H1 (cell line): ENCODE measurements at regions not wholly inside any gene's neighbourhood (a gene's known extent, or its start where the extent isn't known, plus 50 kb on each side); places are given as distances from the start of the nearest gene placed in this dataset.

Source experiments
- ASH2L ChIP-seq: fragments of 200-600, 300-600 bp; sonication (generic); IDR thresholded peaks from one replicate; pipeline ENCODE4 v1.7.1; 2017; ENCODE audit warnings: low read length
- CEBPB ChIP-seq: IDR thresholded peaks from 2 replicates; pipeline ENCODE4 v1.6.1; 2012; ENCODE audit warnings: low read depth, low read length
- MAFK ChIP-seq: IDR thresholded peaks from 2 replicates; pipeline ENCODE4 v1.6.1; 2012; ENCODE audit warnings: low read depth, mild to moderate bottlenecking, improper control_type of control experiment, low read length
- TAF1 ChIP-seq: IDR thresholded peaks from 2 replicates; pipeline ENCODE4 v1.6.1; 2011; ENCODE audit warnings: mild to moderate bottlenecking, low read depth, low read length
- TCF12 ChIP-seq: IDR thresholded peaks from 2 replicates; pipeline ENCODE4 v1.6.1; 2011; ENCODE audit warnings: low read depth, mild to moderate bottlenecking, low read length

GRCh38 chr11:29315275-29315674, 701.6 kb downstream of the KCNA4 start (continued):
- no peak for TF ChIP-seq TCF12
- no peak for TF ChIP-seq ASH2L
- no peak for TF ChIP-seq CEBPB
- no peak for TF ChIP-seq TAF1
- TF ChIP-seq MAFK: no peak
